ENCODE measurements at regions not wholly inside any gene's neighbourhood (a gene's known extent, or its start where the extent isn't known, plus 50 kb on each side); places are given as distances from the start of the nearest gene placed in this dataset.

DNA sequence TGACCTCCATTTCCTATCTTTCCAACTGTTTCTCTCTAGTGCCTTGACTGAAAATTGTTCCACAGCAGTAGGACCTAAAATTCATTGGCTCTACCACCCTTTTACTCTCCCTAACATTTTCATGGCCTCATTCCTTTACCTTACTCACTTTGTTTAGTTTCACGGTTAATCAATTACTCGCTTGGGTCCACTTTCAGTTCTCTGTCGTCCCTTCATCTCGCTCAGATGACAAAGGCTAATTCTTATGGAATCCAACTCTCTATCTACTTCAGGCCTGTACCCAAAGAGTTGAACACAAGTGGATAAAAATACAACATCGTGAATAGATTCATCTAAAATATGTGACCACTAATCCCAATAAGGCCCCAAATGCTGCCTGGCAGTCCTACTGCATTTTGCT lies 85.9 kb upstream of the ADO start:
- DNase-seq (no peak), ATAC-seq (no peak)
- TF ChIP-seq, protein P1, sequence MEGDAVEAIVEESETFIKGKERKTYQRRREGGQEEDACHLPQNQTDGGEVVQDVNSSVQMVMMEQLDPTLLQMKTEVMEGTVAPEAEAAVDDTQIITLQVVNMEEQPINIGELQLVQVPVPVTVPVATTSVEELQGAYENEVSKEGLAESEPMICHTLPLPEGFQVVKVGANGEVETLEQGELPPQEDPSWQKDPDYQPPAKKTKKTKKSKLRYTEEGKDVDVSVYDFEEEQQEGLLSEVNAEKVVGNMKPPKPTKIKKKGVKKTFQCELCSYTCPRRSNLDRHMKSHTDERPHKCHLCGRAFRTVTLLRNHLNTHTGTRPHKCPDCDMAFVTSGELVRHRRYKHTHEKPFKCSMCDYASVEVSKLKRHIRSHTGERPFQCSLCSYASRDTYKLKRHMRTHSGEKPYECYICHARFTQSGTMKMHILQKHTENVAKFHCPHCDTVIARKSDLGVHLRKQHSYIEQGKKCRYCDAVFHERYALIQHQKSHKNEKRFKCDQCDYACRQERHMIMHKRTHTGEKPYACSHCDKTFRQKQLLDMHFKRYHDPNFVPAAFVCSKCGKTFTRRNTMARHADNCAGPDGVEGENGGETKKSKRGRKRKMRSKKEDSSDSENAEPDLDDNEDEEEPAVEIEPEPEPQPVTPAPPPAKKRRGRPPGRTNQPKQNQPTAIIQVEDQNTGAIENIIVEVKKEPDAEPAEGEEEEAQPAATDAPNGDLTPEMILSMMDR (IDR thresholded peaks at IDR 0.05), result no peak
- TF ChIP-seq POLR2A (IDR thresholded peaks at IDR 0.05), result no peak
- Histone ChIP-seq H3K4me3 (no peak overlapping the region), H3K36me3 (no peaks in the 10 kb centered on the region), H3K27me3 (no peaks in the 10 kb centered on the region), H3K9me3 (no peaks in the 10 kb centered on the region), H3K4me1 (no peaks in the 10 kb centered on the region), H3K27ac (no peak overlapping the region)
- intact Hi-C loops (cut with DNase I), result no loop called here
- 45% methylated on average over 5 of the region's 5 CpGs for WGBS (ENCODE audit: insufficient coverage, low coverage, low lambda C conversion rate, missing lambda C conversion rate)

DNA sequence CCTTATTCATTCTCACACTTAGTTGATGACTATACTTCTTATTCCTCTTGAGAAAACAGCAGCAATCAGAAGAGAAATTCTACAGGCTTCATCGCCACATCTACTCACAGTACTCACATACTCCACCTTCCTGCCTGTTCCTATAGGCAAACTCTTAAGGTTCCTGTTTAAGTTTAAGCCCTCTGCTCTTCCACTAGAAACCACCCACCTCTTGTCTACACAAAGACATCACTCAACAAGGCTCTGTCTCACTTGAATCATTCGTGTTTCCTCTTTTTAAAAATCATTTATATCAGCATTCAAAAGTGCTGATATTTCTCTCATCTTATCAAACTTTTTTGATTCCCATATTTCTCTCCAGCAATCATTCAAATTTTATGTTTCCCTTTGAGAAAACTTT lies 85.5 kb upstream of the ADO start:
- no peaks in the 10 kb centered on the region for H3K27me3 ChIP-seq
- H3K4me3 ChIP-seq, result no peak overlapping the region
- intact Hi-C loops (cut with DNase I), result no loop called here
- no peaks in the 10 kb centered on the region for H3K36me3 ChIP-seq
- WGBS (ENCODE audit: insufficient coverage, low coverage, low lambda C conversion rate, missing lambda C conversion rate), result 68% methylated on average over 2 of the region's 2 CpGs
- no peak overlapping the region for H3K27ac ChIP-seq
- ATAC-seq, result no peak
- DNase-seq, result no peak
- no peak for TF ChIP-seq POLR2A (IDR thresholded peaks at IDR 0.05)
- TF ChIP-seq, protein P1 (IDR thresholded peaks at IDR 0.05), result no peak
- no peaks in the 10 kb centered on the region for H3K4me1 ChIP-seq
- no peaks in the 10 kb centered on the region for H3K9me3 ChIP-seq

DNA sequence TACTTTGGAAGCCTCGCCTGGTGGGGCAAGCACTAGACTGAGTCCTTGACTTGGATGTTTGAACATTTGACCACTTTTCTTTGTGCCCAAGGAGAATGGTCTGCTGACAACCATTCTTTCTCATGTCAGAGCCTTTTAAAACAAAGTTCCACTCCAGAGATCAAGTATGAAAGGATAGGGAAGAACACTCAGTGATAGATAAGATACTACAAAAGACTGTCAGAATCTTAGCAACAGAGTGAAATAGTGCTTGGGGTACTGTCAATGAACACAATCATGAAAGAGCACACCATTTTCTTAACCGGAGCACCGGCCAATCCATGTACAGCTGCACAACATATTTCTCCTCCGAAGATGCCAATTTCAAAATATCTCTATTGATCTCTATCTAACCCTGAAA lies 82.8 kb upstream of the ADO start:
- Histone ChIP-seq H3K36me3 (no peaks in the 10 kb centered on the region), H3K4me1 (no peaks in the 10 kb centered on the region), H3K4me3 (no peak overlapping the region), H3K27me3 (no peaks in the 10 kb centered on the region), H3K9me3 (no peaks in the 10 kb centered on the region), H3K27ac (no peak overlapping the region)
- DNase-seq, result no peak
- 82% methylated on average over 4 of the region's 4 CpGs for WGBS (ENCODE audit: insufficient coverage, low coverage, low lambda C conversion rate, missing lambda C conversion rate)
- TF ChIP-seq, protein P1 (IDR thresholded peaks at IDR 0.05), result no peak
- TF ChIP-seq POLR2A (IDR thresholded peaks at IDR 0.05), result no peak
- ATAC-seq, result no peak
- intact Hi-C loops (cut with DNase I), result no loop called here

DNA sequence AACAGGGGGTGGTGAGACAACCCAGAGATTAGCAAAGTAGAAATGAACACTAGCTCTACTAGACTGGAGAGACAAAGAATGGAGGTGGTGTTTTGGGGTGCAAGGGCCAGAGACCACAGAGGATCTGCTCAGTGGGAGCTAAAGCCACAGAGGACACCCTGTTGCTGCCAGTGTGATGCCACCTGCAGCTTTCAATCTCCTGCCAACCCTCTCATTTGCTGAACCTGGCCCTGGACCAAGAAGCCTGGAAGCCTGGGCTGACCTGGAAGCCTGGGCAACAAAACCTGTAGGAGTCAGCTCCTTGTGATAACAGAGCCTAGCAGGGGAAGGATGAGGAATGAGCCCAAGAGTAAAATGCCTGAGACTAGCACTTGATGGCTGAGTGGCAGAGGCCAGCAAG lies 81.1 kb upstream of the ADO start:
- no peak overlapping the region for H3K4me3 ChIP-seq
- no peak overlapping the region for H3K27ac ChIP-seq
- no peaks in the 10 kb centered on the region for H3K9me3 ChIP-seq
- ATAC-seq (no peak), DNase-seq (no peak)
- H3K4me1 ChIP-seq, result no peaks in the 10 kb centered on the region
- TF ChIP-seq, protein P1 (IDR thresholded peaks at IDR 0.05), result no peak
- no peak for TF ChIP-seq POLR2A (IDR thresholded peaks at IDR 0.05)
- intact Hi-C loops (cut with DNase I), result no loop called here
- H3K27me3 ChIP-seq, result no peaks in the 10 kb centered on the region
- no peaks in the 10 kb centered on the region for H3K36me3 ChIP-seq

DNA sequence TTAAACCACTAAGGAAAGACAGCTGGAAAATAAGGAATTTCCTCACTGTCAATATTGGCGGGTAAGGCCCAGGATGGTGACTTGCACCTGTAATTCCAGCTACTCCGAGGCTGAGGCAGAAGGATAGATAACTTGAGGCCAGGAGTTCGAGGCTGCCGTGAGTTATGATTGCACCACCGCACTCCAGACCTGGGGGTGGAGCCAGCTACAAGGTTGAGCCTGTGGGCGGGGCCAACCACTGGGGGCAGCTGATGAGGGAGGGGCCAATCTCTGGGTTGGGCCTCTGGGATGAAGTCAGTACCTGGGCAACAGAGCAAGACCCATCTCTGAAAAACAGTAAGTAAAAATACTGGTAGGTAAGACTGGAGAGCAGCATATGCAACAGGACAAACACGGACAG lies 80.1 kb upstream of the ADO start:
- intact Hi-C loops (cut with DNase I), result no loop called here
- Histone ChIP-seq H3K27me3 (no peaks in the 10 kb centered on the region), H3K36me3 (no peaks in the 10 kb centered on the region), H3K27ac (no peak overlapping the region), H3K4me1 (no peaks in the 10 kb centered on the region), H3K9me3 (no peaks in the 10 kb centered on the region), H3K4me3 (no peak overlapping the region)
- ATAC-seq (no peak), DNase-seq (no peak)
- TF ChIP-seq POLR2A (IDR thresholded peaks at IDR 0.05), result no peak
- TF ChIP-seq, protein P1 (IDR thresholded peaks at IDR 0.05), result no peak
- WGBS (ENCODE audit: insufficient coverage, low coverage, low lambda C conversion rate, missing lambda C conversion rate), result 68% methylated on average over 7 of the region's 7 CpGs

All from right lobe of liver (tissue), 6 donors.